HFF-Myc (cell line): ENCODE measurements at regions not wholly inside any gene's neighbourhood (a gene's known extent, or its start where the extent isn't known, plus 50 kb on each side); places are given as distances from the start of the nearest gene placed in this dataset.

Experiments used
- DNase-seq: peaks from one replicate; pipeline ENCODE4 v3.0.0-alpha.2; 2011; ENCODE audit warnings: low read depth; ENCODE audit errors: extremely low read depth
- H3K4me3 ChIP-seq: replicated peaks from 2 replicates; pipeline ENCODE4 v1.5.1; 2011; ENCODE audit warnings: low read depth, mild to moderate bottlenecking, control low read depth, low read length
- CTCF ChIP-seq: IDR thresholded peaks from 2 replicates; pipeline ENCODE4 v1.5.1; 2012; ENCODE audit warnings: mild to moderate bottlenecking, low read depth, low read length, control low read depth; ENCODE audit errors: missing control alignments

GRCh38 chr9:90055226-90055625, 450.4 kb downstream of the GADD45G start:
- no peak for DNase-seq
- TF ChIP-seq CTCF: no peak
- no peak overlapping the region for H3K4me3 ChIP-seq

GRCh38 chr9:90057361-90057760, 452.5 kb downstream of the GADD45G start:
- DNase-seq: no peak
- no peak overlapping the region for H3K4me3 ChIP-seq
- TF ChIP-seq CTCF: no peak

- DNase-seq: no peak
- H3K4me3 ChIP-seq: no peak overlapping the region
- TF ChIP-seq CTCF: no peak
These were observed 453.5 kb downstream of the GADD45G start for GRCh38 chr9:90058182-90058763.

- H3K4me3 ChIP-seq: no peak overlapping the region
- no peak for DNase-seq
- no peak for TF ChIP-seq CTCF
These were observed 454.6 kb downstream of the GADD45G start for GRCh38 chr9:90059436-90059835.

GRCh38 chr9:90060256-90060655, 455.4 kb downstream of the GADD45G start:
- no peak overlapping the region for H3K4me3 ChIP-seq
- no peak for DNase-seq
- TF ChIP-seq CTCF: no peak

- DNase-seq: no peak
- no peak overlapping the region for H3K4me3 ChIP-seq
- TF ChIP-seq CTCF: no peak
These were observed 456.4 kb downstream of the GADD45G start for GRCh38 chr9:90061187-90061586.

- TF ChIP-seq CTCF: no peak
- DNase-seq: peak; percentile 6
- no peak overlapping the region for H3K4me3 ChIP-seq
These were observed 458.2 kb downstream of the GADD45G start for GRCh38 chr9:90062982-90063381.
